Astrocyte of the spinal cord (primary cell): ENCODE measurements at regions not wholly inside any gene's neighbourhood (a gene's known extent, or its start where the extent isn't known, plus 50 kb on each side); places are given as distances from the start of the nearest gene placed in this dataset.

ENCODE experiments used
- DNase-seq: peaks from one replicate; pipeline ENCODE4 v3.0.0; 2011; ENCODE audit warnings: low read depth, low spot score
- H3K4me3 ChIP-seq: 2 replicates; pipeline ENCODE4 v1.5.1; 2011; ENCODE audit warnings: low read depth, mild to moderate bottlenecking, low read length, moderate library complexity
- in situ Hi-C: cut with HindIII; loops from 2 replicates; pipeline ENCODE4 v1.10.0; 2017; ENCODE audit warnings: low sequenced_read_pairs
- TF ChIP-seq, protein P1 (sequence below): IDR thresholded peaks from 2 replicates; pipeline ENCODE4 v1.5.1; 2012; ENCODE audit warnings: low read depth, mild to moderate bottlenecking, low read length, inconsistent platforms

- H3K4me3 ChIP-seq = no peak overlapping the region
- TF ChIP-seq, protein P1, sequence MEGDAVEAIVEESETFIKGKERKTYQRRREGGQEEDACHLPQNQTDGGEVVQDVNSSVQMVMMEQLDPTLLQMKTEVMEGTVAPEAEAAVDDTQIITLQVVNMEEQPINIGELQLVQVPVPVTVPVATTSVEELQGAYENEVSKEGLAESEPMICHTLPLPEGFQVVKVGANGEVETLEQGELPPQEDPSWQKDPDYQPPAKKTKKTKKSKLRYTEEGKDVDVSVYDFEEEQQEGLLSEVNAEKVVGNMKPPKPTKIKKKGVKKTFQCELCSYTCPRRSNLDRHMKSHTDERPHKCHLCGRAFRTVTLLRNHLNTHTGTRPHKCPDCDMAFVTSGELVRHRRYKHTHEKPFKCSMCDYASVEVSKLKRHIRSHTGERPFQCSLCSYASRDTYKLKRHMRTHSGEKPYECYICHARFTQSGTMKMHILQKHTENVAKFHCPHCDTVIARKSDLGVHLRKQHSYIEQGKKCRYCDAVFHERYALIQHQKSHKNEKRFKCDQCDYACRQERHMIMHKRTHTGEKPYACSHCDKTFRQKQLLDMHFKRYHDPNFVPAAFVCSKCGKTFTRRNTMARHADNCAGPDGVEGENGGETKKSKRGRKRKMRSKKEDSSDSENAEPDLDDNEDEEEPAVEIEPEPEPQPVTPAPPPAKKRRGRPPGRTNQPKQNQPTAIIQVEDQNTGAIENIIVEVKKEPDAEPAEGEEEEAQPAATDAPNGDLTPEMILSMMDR = no peak
- DNase-seq = no peak
- in situ Hi-C loops = no loop called here
Measured at GRCh38 chr3:1824359-1824758, 274.3 kb upstream of the CNTN4 start.

DNA sequence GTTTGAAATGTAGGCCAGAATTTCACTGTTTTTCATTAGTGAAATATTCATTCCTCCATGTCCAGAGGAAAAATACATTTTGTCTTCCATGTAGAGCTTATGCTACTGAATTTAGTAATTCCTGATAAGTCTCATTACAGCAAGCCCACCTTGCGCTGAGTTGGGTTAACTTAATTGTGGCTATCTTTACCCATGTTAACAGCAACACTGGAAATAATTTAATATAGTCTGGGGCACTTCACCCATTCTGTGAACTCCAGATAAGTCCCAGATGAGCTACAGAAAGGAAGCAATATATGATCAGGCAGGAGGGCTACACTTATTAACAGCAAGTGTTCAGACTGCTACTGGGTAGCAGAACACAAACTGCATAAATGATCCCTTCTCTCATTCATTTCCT lies 270.1 kb upstream of the CNTN4 start:
- no peak for DNase-seq
- TF ChIP-seq, protein P1 = no peak
- in situ Hi-C loops = no loop called here

GRCh38 chr3:1830851-1831250 lies 267.8 kb upstream of the CNTN4 start:
- TF ChIP-seq, protein P1 = no peak
- in situ Hi-C loops = no loop called here
- H3K4me3 ChIP-seq = no peak overlapping the region
- DNase-seq = no peak

More for the DNA sequence above, 270.1 kb upstream of the CNTN4 start:
- no peak overlapping the region for H3K4me3 ChIP-seq

DNA sequence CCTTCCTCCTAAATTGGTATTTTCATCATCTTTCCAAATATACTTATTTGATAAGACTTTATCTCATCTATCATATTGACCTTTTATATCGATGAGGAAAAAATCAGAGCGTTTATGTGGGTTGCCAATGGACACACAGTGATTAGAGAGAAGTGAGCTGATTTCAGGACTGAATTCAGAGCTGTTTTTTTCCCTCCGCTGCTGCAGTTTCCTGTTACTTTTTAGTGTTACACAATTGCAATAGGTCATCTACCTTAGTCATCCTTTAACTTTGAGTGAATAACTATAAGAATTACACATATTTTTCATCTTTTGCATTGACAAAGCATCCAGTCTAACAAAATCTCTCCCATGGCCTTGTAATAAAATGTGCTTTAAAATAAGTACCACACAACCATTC lies 266.3 kb upstream of the CNTN4 start:
- in situ Hi-C loops = no loop called here
- no peak for DNase-seq
- TF ChIP-seq, protein P1 = no peak
- no peak overlapping the region for H3K4me3 ChIP-seq

DNA sequence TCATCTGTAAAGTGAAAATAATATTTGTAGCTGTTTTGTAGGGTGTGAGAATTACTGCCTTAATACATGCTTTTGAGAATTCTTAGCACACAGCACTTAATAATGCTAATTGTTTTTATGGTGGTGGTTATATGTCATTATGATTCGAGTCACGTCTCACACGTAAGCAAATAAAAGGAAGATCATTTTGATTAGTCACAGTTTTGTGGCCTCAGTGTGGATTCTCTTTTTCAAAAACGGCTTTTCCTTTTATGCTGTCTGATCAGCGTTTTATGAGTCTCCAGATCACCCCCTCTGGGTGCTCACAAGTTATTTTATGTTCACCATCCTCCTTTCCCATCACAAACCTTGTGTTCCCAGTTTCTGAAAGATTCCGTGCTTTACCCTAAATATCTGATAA lies 255.6 kb upstream of the CNTN4 start:
- DNase-seq = no peak
- H3K4me3 ChIP-seq = no peak overlapping the region
- in situ Hi-C loops = no loop called here
- TF ChIP-seq, protein P1 = no peak

DNA sequence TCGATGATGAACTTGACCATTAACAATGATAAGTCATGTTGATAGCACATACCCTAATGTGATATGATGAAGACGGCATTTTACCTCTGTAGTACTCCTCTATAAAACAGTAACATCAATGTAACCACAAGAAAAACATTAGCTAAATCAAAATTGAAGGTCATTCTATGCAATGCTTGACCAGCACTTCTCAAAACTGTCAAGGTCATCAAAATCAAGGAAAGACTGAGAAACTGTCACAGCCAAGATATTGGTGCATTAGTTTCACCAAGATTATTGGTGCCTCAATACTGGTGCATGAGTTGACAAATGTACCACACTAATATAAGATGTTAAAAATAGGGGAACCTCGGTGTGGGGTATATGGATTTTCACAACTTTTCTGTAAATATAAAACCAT lies 251.1 kb upstream of the CNTN4 start:
- in situ Hi-C loops = no loop called here
- no peak for DNase-seq
- TF ChIP-seq, protein P1 = no peak
- no peak overlapping the region for H3K4me3 ChIP-seq

- DNase-seq = no peak
- in situ Hi-C loops = no loop called here
- TF ChIP-seq, protein P1 = no peak
Measured at GRCh38 chr3:1848935-1849334, 249.7 kb upstream of the CNTN4 start.

More at GRCh38 chr3:1848935-1849334, 249.7 kb upstream of the CNTN4 start:
- H3K4me3 ChIP-seq = no peak overlapping the region
